DND-41 (cell line): ENCODE measurements at regions not wholly inside any gene's neighbourhood (a gene's known extent, or its start where the extent isn't known, plus 50 kb on each side); places are given as distances from the start of the nearest gene placed in this dataset.

Experiments
- EZH2 ChIP-seq: IDR thresholded peaks from 3 replicates; pipeline ENCODE4 v1.6.1; 2012; ENCODE audit warnings: borderline replicate concordance, low read depth, mild to moderate bottlenecking, moderate library complexity, low read length, inconsistent platforms; ENCODE audit not compliant: severe bottlenecking
- TF ChIP-seq, protein P1 (sequence below): IDR thresholded peaks from 2 replicates; pipeline ENCODE4 v1.5.1; 2012; ENCODE audit warnings: borderline replicate concordance, low read length, moderate library complexity, mild to moderate bottlenecking; ENCODE audit not compliant: poor library complexity, severe bottlenecking; ENCODE audit errors: extremely low read depth

DNA sequence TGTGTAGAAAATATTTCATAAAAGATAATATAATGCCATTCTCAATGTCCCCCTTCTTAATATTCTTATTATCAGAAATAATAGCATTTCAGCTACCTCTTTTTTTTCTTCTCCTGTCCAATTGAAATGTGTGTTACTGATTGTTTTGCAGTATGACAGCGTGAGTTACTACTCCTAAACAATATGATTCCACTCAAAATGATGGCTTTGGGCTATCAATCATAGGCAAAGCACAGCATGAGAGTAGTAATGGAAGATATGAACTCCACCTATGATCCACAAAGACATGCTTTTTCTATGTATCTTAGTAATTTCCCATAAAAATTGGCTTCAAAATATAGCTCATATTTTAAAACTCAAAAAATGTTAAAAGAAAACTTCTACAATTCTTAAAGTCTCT lies 867.3 kb upstream of the NUDT12 start:
- TF ChIP-seq, protein P1, sequence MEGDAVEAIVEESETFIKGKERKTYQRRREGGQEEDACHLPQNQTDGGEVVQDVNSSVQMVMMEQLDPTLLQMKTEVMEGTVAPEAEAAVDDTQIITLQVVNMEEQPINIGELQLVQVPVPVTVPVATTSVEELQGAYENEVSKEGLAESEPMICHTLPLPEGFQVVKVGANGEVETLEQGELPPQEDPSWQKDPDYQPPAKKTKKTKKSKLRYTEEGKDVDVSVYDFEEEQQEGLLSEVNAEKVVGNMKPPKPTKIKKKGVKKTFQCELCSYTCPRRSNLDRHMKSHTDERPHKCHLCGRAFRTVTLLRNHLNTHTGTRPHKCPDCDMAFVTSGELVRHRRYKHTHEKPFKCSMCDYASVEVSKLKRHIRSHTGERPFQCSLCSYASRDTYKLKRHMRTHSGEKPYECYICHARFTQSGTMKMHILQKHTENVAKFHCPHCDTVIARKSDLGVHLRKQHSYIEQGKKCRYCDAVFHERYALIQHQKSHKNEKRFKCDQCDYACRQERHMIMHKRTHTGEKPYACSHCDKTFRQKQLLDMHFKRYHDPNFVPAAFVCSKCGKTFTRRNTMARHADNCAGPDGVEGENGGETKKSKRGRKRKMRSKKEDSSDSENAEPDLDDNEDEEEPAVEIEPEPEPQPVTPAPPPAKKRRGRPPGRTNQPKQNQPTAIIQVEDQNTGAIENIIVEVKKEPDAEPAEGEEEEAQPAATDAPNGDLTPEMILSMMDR: no peak
- TF ChIP-seq EZH2: no peak
